Vagina (tissue), 2 donors: ENCODE measurements at regions not wholly inside any gene's neighbourhood (a gene's known extent, or its start where the extent isn't known, plus 50 kb on each side); places are given as distances from the start of the nearest gene placed in this dataset.

ENCODE experiments used
- CTCF ChIP-seq, 3 experiments: fragments of 450-650 bp in 2 of 3; fragments of 200-600 bp in 1 of 3; sonication (generic) in 1 of 3; IDR thresholded peaks; one replicate each; pipeline ENCODE4 v1.5.1; 2017 to 2019; ENCODE audit warnings: antibody characterized with exemption in 3 of 3, mild to moderate bottlenecking in 2 of 3, moderate library complexity in 2 of 3
- POLR2A ChIP-seq, 2 donors: fragments of 450-650 bp; IDR thresholded peaks; one replicate each; pipeline ENCODE4 v1.6.1; 2017; ENCODE audit warnings: antibody characterized with exemption in 2 of 2, mild to moderate bottlenecking in 2 of 2, moderate library complexity in 2 of 2
- POLR2AphosphoS5 ChIP-seq, 2 donors: sonication (generic); formaldehyde crosslinking; IDR thresholded peaks; one replicate each; pipeline ENCODE4 v1.9.0; 2017; ENCODE audit warnings: antibody characterized with exemption in 2 of 2, mild to moderate bottlenecking in 2 of 2, low read depth in 1 of 2; ENCODE audit not compliant: insufficient read depth in 1 of 2

- TF ChIP-seq POLR2A (IDR thresholded peaks at IDR 0.05): no peak
- TF ChIP-seq POLR2AphosphoS5 (IDR thresholded peaks at IDR 0.05; ENCODE audit: insufficient read depth in 1 of 2, low read depth in 1 of 2): no peak
- TF ChIP-seq CTCF (IDR thresholded peaks at IDR 0.05): no peak
Measured at GRCh38 chr4:33037464-33037863, 2317.3 kb downstream of the PCDH7 start.
